LNCAP (cell line): ENCODE measurements at regions not wholly inside any gene's neighbourhood (a gene's known extent, or its start where the extent isn't known, plus 50 kb on each side); places are given as distances from the start of the nearest gene placed in this dataset.

Experiments used
- CTCF ChIP-seq: fragments of 450-650 bp; IDR thresholded peaks from 2 replicates; pipeline ENCODE4 v1.5.1; 2017; ENCODE audit warnings: mild to moderate bottlenecking

DNA sequence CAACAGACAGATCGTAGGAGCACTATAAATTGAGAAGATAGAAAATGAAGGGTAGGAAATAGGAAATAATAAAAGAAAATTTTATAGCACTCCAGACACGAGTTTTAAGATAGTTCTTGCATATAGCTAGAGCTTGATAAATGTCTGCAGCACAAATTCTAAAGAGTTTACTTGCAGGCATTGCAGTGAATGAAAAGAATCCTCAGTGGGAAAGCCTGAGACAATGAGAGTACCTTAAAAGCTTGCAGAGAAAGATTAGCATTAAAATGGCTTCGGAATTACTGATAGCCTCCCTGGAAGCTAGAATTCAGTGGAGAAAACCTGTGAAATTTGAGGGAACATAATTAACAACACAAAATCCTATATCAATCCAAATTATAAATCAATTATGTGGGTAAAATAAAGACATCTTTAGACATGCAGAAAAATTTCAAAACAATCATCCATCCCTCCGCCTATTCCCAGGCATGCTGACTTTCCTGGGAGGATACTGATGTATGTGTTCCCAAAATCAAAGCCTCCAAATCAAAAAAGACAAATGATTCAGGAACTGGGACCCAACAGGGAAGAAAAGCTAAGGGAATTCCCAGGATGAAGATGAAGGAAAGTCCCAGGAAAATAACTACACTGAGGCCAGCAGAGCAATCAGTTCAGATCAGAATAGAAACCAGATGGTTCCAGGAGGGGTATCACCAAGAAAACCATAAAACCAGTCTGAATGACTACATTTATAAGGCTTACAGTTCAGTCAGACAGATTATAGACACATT is 305.9 kb upstream of the USP25 start:
- no peak for TF ChIP-seq CTCF

DNA sequence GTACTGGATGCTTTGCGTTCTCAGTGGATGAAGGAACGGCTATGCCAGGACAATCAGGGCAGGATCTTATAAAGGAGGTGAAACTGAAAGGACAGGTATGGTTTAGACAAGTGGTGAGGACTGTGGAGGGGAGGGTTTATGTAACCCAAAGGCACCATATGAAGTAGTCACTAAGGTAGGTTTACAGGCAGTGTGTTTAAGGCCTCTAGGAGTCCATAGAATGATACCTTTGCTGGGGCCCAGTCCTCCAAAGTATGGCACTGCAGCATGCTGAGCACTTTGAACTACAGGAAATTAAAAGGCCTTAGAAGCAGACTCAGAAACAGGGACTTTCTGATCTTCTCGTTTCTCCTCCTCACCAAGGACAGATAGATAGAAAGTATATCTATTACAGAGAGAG is 304.7 kb upstream of the USP25 start:
- no peak for TF ChIP-seq CTCF

DNA sequence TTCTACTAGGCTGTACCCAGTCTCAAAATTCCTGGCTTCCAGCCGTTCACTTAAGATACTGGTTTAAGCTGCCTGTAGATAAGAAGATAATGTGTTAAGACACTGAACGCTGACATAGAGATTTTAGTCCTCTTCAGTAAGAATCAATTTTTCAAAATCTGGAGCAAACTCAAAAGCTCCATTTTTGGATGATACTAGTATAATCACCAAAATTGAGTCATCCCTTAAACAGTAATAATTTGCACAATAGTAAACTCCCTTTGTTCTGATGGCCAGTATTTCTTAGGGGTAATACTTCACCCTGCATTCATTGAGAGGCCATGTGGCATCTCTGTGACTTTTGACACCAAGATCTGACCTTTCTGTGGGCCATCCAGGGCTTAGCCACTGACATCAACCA is 299.8 kb upstream of the USP25 start:
- no peak for TF ChIP-seq CTCF

GRCh38 chr21:15430577-15430976 is 299.2 kb upstream of the USP25 start:
- no peak for TF ChIP-seq CTCF

DNA sequence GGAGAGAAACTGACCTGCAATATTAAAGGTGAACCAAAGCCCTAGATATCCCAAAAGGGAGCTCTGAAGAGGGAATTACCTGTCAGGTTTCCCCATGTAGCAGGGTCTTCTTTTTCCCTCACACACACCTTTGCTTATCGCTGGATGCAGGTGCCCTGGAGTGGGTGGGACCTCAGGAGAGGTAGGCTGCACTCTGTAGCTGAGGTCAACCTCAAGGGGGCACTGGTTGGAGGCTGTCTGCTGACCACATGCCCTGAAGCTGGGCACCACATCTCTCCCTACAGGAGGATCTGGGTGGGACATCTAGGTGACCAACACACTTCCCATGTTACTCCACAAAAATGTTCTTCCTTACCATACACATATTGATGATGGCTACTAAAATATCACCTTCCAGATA is 298.7 kb upstream of the USP25 start:
- TF ChIP-seq CTCF: no peak

GRCh38 chr21:15433091-15433490 is 296.7 kb upstream of the USP25 start:
- no peak for TF ChIP-seq CTCF

DNA sequence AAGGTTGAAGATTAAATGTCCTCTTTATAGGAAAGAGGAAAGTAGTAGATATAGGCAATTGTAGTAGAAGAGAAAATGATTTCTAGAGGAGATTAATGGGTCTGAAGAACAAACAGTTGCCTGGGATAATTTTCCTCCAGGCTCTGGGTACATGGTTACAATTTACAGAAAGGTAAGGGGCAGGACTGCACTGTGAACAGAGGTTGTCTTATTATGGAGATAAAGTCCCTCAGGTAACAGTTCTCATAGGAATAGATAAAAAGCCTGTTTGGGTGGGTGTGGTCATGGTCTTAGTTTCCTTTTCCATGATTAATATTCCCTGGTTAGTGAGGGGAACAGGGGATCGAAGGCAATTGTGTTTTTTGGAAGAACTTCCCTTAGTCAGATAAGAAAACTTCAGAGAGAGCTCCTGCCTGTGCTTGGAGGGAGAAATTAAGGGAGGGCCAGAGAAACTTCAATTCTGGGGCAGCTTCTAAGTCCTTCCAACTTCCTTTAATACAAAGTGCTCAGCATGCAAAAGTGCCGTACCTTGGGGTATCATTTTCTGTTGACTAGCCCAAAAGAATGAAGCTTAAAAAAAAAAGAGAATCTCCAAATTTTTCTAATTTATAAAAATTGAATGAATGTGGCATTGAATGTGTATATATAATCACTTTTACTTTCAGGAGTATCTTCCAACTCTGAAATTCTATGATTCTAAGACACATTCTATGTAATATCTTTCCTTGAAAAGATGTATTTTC is 295.4 kb upstream of the USP25 start:
- no peak for TF ChIP-seq CTCF
